ENCODE measurements at regions not wholly inside any gene's neighbourhood (a gene's known extent, or its start where the extent isn't known, plus 50 kb on each side); places are given as distances from the start of the nearest gene placed in this dataset.
"Not testable (repeated sequence)": the region's sequence is repeated elsewhere in the genome, so short reads cannot be mapped to it uniquely, and the experiment has no call there.

- DNase-seq (ENCODE audit: low read depth, low spot score), result no peak
These were observed 1678.6 kb upstream of the CELF4 start for GRCh38 chr18:39244242-39244641.

GRCh38 chr18:39241534-39241933 is 1675.9 kb upstream of the CELF4 start:
- no peak for DNase-seq (ENCODE audit: low read depth, low spot score)

DNA sequence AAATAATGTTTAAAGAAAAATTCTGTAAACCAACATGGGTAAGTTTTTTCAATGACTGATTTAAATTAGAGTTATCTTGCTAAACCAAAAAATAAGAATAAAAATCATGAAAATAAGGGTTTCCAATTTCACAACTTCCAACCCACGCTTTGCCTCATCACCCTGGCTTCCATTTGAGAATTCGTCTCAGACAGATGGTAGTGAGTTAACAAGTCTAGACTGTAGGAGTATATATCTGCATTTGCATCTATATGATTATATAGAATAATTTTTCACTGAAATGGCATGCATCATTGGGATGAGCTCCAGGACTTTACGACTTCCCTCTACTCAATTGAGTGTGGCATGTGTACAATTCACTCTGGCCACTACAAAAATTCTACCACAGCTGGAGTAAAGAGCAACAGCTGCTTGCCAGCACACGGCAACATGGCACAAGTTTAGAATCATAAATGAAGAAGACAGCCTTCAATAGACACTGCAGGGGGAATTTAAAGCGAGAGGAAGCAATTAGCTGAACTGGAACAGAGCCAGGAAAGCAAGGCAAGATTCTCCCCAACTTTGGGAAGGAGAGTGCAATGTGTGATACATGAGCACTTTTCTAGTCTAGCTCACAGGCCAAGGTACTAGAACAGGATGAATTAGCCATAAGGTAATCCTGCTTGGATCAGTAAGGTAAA is 1673.5 kb upstream of the CELF4 start:
- no peak for DNase-seq (ENCODE audit: low read depth, low spot score)

DNA sequence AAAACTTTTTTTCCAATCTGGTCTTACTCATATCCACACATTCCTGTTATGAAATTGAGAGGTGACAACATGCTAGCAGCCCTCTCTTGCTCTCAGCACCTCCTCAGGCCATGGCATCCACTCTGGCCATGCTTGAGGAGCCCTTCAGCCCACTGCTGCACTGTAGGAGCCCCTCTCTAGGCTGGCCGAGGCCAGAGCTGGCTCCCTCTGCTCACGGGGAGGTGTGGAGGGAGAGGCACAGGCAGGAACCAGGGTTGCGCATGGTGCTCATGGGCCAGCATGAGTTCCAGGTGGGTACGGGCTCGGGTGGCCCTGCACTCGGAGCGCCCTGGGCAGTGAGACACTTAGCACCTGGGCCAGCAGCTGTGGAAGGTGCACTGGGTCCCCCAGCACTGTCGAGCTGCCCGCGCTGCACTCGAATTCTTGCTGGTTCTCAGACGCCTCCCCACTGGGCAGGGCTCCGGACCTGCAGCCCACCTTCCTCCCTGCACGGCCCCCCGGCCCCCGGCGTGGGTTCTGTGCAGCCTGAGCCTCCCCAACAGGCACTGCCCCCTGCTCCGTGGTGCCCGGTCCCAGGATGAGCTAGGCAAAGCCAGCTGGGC is 1669.6 kb upstream of the CELF4 start:
- no peak for DNase-seq (ENCODE audit: low read depth, low spot score)

DNA sequence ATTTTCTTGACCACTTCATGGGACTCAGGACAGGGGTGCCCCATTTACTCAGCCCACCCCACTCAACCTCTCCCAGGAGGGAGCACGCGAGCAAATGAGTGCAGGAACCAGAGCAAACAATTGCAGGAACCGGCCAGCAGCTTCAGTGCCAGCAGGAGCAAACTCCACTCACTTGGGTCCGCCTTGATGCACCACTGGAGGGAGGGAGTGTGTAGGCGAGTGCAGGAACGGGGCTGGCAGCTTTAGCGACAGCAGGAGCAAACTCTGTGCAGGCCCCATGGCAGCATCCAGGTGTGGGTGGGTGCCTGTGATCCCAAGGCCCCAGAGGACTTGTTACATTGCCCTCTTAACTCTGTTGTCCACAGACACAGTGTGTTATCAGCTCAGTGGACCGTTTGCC is 1667.3 kb upstream of the CELF4 start:
- DNase-seq (ENCODE audit: low read depth, low spot score), result no peak

GRCh38 chr18:39232490-39232889 is 1666.9 kb upstream of the CELF4 start:
- DNase-seq (ENCODE audit: low read depth, low spot score), result no peak

GRCh38 chr18:39230086-39230803 is 1664.6 kb upstream of the CELF4 start:
- DNase-seq (ENCODE audit: low read depth, low spot score), result no peak

DNA sequence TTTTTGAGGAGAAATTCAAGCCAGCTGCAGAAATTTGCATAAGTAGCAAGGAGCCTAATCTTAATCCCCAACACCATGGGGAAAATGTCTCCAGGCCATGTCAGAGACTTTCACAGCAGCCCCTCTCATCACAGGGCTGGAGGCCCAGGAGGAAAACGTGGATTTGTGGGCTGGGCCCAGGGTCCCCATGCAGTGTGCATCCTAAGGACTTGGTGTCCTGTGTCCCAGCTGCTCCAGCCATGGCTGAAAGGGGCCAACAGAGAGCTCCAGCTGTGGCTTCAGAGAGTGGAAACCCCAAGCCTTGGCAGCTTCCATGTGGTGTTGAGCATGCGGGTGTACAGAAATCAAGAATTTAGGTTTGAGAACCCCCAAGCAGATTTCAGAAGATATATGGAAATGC is 1662.2 kb upstream of the CELF4 start:
- not testable (repeated sequence) for DNase-seq (ENCODE audit: low read depth, low spot score)

DNA sequence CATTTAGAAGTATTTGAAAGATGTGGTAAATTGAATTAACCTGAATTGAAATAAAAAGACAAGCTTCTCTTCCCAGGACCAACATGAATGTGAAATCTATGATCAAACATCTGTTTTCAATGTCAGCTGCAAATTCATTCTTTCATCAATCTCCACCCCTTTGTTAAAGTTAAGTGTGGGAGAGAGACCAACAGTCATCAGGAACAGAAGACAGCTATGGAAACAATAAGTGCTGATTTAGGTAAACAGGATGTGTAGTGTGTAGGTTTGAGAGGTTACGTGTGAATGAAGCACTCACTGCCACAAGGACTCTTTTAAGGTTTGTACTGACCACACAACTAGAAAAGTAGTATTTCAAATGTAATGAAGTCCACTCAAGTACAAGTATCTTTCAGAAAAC is 1659.8 kb upstream of the CELF4 start:
- no peak for DNase-seq (ENCODE audit: low read depth, low spot score)

GRCh38 chr18:39223283-39223682 is 1657.7 kb upstream of the CELF4 start:
- DNase-seq (ENCODE audit: low read depth, low spot score), result no peak

GRCh38 chr18:39215920-39216319 is 1650.3 kb upstream of the CELF4 start:
- DNase-seq (ENCODE audit: low read depth, low spot score), result no peak

DNA sequence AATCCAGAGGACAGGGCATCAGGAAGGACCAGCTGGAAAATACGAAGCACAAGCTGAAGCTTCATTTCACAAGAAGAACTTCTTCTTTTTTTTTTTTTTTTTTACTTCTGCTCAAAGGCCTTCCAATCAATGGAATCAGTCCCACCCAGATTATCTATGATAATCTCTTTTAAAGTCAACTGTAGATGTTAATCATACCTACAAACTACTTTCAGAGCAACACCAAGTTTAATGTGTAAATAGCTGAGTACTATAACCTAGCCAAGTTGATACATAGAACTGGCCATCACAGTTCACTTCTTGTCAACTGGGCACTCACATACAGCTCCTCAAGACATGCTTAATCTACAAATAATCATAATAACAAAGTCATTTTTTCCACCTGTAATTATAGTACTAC is 1645.9 kb upstream of the CELF4 start:
- no peak for DNase-seq (ENCODE audit: low read depth, low spot score)

DNA sequence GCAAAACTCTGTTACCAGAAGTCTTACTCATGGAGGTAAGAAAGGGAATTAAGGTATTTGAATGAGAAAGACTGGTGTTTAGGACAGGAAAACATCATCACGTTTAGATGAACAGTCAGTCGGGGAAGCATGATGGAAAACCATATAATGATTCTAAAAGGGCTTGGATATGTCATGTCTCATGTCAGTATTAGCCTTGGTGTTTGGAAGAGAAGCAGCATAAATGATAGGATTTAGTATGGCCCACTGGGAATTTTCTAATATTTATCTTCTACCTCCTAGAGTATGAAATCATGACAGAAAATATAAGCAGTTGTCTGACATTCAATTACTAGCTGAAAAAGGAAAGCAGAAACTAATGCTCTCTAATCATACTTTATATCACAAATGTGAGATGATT is 1643.6 kb upstream of the CELF4 start:
- no peak for DNase-seq (ENCODE audit: low read depth, low spot score)

DNA sequence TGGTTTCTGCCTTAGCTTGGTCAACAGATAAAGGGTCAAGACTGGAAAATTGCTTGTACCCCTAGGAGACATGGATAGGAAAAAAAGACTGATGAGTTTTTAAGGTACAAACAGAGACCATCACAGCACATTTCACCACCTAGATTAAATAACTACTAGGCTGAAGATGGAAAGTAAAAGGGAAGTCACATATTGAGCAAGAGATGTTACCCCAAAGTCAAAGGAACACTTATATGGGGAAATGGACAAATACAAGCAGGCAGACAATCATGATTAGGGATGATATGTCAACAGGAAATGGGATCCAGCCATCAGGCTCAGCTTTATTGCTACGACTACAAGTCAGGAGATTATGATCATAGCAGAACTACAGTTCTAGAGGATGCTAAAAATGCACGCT is 1643.1 kb upstream of the CELF4 start:
- DNase-seq (ENCODE audit: low read depth, low spot score), result no peak

GRCh38 chr18:39208190-39208589 is 1642.6 kb upstream of the CELF4 start:
- no peak for DNase-seq (ENCODE audit: low read depth, low spot score)

DNA sequence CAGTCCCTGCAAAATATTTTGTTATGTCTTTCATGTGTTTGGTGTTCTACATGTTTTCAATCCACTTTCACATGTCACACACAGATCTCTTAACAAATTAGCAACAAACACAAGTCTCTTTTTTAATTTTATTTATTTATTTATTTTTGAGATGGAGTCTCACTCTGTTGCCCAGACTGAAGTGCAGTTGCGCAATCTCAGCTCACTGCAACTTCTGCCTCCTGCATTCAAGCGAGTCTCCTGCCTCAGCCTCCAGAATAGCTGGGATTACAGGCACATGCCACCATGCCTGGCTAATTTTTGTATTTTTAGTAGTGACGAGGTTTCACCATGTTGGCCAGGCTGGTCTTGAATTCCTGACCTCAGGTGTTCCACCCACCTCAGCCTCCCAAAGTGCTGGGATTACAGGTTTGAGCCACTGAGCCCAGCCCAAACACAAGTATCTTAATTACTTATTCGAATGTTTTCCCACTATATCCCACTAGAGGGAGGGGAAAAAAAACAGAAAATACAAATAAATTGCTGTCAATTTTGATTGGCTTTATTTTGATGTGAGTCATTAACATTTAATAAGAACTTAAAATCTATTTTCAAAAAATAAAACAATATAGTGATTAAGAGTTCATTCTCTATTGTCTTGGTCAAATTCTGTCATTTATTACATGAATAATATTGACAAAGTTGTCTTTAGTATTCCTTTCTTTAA is 1641.0 kb upstream of the CELF4 start:
- not testable (repeated sequence) for DNase-seq (ENCODE audit: low read depth, low spot score)

GRCh38 chr18:39205565-39206195 is 1640.1 kb upstream of the CELF4 start:
- no peak for DNase-seq (ENCODE audit: low read depth, low spot score)

GRCh38 chr18:39200153-39200552 is 1634.6 kb upstream of the CELF4 start:
- DNase-seq (ENCODE audit: low read depth, low spot score), result no peak

DNA sequence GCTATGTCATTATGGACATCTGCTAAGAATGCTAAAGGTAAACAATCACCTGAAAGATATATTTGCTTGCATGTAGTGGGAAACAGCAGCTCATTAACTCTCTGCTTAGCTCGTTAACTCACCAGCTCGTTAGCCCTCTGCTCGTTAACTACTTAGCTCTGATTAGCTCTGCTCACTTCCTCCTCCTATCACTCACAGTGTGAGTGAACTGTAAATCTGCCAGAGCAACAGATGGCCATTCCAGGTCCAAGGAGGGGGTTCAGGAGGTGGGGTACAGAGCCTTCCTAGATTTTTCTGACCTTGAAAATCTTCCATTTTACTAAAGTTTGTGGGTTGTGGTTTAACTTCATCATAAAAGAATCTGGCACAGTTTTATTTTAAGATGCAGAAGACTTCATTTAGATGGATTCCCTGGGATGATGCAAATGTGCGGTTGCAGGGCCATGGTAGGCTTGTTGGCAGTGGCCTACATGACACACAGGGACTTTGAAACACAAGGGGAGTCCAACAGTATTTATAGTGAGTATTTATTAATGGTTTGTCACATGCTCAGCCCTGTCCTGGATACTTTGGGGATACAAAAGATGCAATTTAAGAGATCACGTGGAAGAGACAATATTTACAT is 1633.7 kb upstream of the CELF4 start:
- DNase-seq (ENCODE audit: low read depth, low spot score), result no peak

DNA sequence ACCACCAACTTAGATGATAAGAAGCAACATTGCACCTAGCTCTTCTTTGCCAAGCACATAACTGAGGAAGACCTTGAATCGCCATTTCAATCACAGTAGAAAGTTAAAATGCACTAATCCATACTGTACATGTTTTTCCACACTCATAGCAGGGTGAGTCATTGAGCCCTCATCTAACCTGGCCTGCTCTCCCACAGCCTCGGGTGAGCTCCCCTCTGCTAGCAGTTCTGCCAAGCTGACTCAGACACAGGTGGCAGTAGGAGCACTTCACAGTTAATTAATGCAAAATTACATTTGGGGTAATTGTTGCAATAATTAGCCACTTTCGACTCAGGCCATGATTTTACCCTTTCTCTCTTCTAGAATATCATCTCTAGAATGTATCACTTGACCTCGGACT is 1632.8 kb upstream of the CELF4 start:
- DNase-seq (ENCODE audit: low read depth, low spot score), result no peak

DNA sequence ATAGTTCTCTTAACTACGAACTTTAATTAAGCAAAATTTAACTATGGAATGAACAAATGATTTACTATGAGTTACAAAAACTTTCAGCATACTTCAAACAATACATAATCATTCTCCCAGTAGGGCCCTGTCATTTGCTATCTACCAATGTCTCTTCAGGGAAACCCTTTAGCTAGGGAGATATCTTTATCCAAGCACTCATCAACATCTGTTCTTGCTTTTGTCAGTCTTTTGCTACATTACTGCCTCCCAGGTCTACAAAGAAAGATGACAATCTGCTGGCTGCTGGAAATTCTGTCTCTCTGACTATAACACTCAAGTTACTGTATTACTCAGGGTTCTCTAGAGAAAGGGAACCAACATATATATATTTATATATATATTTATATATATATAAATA is 1626.3 kb upstream of the CELF4 start:
- no peak for DNase-seq (ENCODE audit: low read depth, low spot score)

GRCh38 chr18:39191058-39191457 is 1625.5 kb upstream of the CELF4 start:
- DNase-seq (ENCODE audit: low read depth, low spot score), result no peak
